ENCODE measurements at regions not wholly inside any gene's neighbourhood (a gene's known extent, or its start where the extent isn't known, plus 50 kb on each side); places are given as distances from the start of the nearest gene placed in this dataset.

DNA sequence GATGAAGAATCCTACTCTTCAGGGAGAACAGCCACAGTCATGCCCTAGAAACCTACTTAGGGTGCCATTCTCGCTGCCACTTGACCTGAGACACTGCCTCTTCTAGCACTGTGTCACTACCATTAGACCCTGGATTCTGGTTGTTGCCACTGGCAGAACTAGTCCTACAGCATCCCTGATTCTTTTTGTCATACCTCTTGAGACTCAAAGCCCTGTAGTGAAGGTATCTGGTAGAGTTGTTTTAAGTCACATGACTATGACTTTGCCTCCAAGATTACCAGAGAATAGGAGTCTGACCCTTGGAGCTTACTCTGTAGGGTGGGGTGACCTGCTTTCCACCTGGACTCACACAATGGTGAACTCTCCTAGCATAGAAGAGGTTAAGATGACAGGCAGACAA, 296.7 kb downstream of the TNS1 start:
- no peaks in the 10 kb centered on the region for H3K9me3 ChIP-seq (ENCODE audit: insufficient read depth, low read length)
- H3K27ac ChIP-seq (ENCODE audit: low read depth, low read length): no peak overlapping the region
- no peaks in the 10 kb centered on the region for H4K20me1 ChIP-seq (ENCODE audit: low read depth, low read length)
- H3K79me2 ChIP-seq (ENCODE audit: insufficient read depth, low read length): no peaks in the 10 kb centered on the region
- no peak overlapping the region for H3K4me3 ChIP-seq (ENCODE audit: insufficient read depth, low read length, poor library complexity, severe bottlenecking)
- H3K36me3 ChIP-seq (ENCODE audit: low read length): no peaks in the 10 kb centered on the region
- H3K27me3 ChIP-seq (ENCODE audit: low read length): no peaks in the 10 kb centered on the region
- H2AFZ ChIP-seq (ENCODE audit: low read depth, low read length, severe bottlenecking): no peak overlapping the region
- H3K9me2 ChIP-seq (replicated peaks; ENCODE audit: insufficient read depth, low read length): no peaks in the 10 kb centered on the region
- H3K9ac ChIP-seq (ENCODE audit: low read length): no peak overlapping the region
- TF ChIP-seq EZH2phosphoT487 (conservative IDR thresholded peaks at IDR 0.05; ENCODE audit: low read length): no peak
- TF ChIP-seq, protein P1, sequence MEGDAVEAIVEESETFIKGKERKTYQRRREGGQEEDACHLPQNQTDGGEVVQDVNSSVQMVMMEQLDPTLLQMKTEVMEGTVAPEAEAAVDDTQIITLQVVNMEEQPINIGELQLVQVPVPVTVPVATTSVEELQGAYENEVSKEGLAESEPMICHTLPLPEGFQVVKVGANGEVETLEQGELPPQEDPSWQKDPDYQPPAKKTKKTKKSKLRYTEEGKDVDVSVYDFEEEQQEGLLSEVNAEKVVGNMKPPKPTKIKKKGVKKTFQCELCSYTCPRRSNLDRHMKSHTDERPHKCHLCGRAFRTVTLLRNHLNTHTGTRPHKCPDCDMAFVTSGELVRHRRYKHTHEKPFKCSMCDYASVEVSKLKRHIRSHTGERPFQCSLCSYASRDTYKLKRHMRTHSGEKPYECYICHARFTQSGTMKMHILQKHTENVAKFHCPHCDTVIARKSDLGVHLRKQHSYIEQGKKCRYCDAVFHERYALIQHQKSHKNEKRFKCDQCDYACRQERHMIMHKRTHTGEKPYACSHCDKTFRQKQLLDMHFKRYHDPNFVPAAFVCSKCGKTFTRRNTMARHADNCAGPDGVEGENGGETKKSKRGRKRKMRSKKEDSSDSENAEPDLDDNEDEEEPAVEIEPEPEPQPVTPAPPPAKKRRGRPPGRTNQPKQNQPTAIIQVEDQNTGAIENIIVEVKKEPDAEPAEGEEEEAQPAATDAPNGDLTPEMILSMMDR (IDR thresholded peaks at IDR 0.05; ENCODE audit: insufficient read depth, low read length, poor library complexity, severe bottlenecking): no peak
- H3K4me2 ChIP-seq (ENCODE audit: low read depth, low read length, poor library complexity, severe bottlenecking): no peak overlapping the region
- H3F3A ChIP-seq (ENCODE audit: insufficient read depth): no peaks in the 10 kb centered on the region

DNA sequence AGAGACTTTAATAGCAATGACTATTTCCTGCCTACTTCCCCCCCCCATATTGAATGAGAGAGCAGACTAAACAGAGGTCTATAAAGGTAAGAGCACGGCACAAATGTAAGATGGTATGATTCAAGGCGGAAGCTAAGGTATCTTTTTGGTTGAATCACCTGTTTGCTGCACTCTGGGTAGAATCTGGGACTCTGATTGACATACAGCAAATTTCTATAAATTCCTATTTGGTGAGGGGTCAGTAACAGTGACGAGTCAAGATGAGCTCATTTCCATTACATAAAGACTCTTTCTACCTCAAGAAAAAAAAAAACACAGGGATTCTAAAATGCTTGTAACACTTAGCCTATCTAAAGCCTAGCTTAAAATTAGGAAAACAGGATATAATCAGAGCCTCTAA, 297.3 kb downstream of the TNS1 start:
- H2AFZ ChIP-seq (ENCODE audit: low read depth, low read length, severe bottlenecking): no peak overlapping the region
- no peaks in the 10 kb centered on the region for H3K36me3 ChIP-seq (ENCODE audit: low read length)
- H3K27ac ChIP-seq (ENCODE audit: low read depth, low read length): no peak overlapping the region
- H3F3A ChIP-seq (ENCODE audit: insufficient read depth): no peaks in the 10 kb centered on the region
- H3K27me3 ChIP-seq (ENCODE audit: low read length): no peaks in the 10 kb centered on the region
- no peaks in the 10 kb centered on the region for H3K9me2 ChIP-seq (replicated peaks; ENCODE audit: insufficient read depth, low read length)
- H3K79me2 ChIP-seq (ENCODE audit: insufficient read depth, low read length): no peaks in the 10 kb centered on the region
- no peak overlapping the region for H3K4me2 ChIP-seq (ENCODE audit: low read depth, low read length, poor library complexity, severe bottlenecking)
- H4K20me1 ChIP-seq (ENCODE audit: low read depth, low read length): no peaks in the 10 kb centered on the region
- TF ChIP-seq EZH2phosphoT487 (conservative IDR thresholded peaks at IDR 0.05; ENCODE audit: low read length): no peak
- TF ChIP-seq, protein P1 (IDR thresholded peaks at IDR 0.05; ENCODE audit: insufficient read depth, low read length, poor library complexity, severe bottlenecking): no peak
- H3K9me3 ChIP-seq (ENCODE audit: insufficient read depth, low read length): no peaks in the 10 kb centered on the region
- H3K4me3 ChIP-seq (ENCODE audit: insufficient read depth, low read length, poor library complexity, severe bottlenecking): no peak overlapping the region
- H3K9ac ChIP-seq (ENCODE audit: low read length): no peak overlapping the region

DNA sequence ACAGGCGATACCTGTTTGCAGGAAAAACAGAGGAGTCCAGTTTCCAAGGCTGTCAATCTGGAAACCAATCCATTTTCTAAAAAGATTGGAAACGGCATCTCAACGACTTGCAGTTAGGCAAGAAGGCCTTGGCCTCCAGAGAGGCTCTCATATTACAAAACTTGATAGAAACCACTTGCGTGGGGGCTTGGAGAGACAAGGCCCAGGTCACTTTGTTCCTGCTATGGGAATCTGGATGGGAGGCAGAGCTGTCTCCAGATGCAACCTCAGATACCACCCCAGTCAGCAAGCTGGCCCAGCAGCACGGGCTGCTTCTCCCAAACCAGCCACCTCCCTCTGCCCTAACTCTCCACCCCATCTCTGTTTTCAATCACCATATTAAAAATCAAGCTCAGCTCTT, 298.8 kb downstream of the TNS1 start:
- Histone ChIP-seq H3K4me2 (ENCODE audit: low read depth, low read length, poor library complexity, severe bottlenecking) (no peak overlapping the region), H4K20me1 (ENCODE audit: low read depth, low read length) (no peaks in the 10 kb centered on the region), H3K9me3 (ENCODE audit: insufficient read depth, low read length) (no peaks in the 10 kb centered on the region), H3K36me3 (ENCODE audit: low read length) (no peaks in the 10 kb centered on the region), H3F3A (ENCODE audit: insufficient read depth) (no peaks in the 10 kb centered on the region), H3K27me3 (ENCODE audit: low read length) (no peaks in the 10 kb centered on the region), H3K9ac (ENCODE audit: low read length) (no peak overlapping the region), H2AFZ (ENCODE audit: low read depth, low read length, severe bottlenecking) (no peak overlapping the region), H3K9me2 (replicated peaks; ENCODE audit: insufficient read depth, low read length) (no peaks in the 10 kb centered on the region), H3K79me2 (ENCODE audit: insufficient read depth, low read length) (no peaks in the 10 kb centered on the region), H3K27ac (ENCODE audit: low read depth, low read length) (no peak overlapping the region), H3K4me3 (ENCODE audit: insufficient read depth, low read length, poor library complexity, severe bottlenecking) (no peak overlapping the region)
- no peak for TF ChIP-seq EZH2phosphoT487 (conservative IDR thresholded peaks at IDR 0.05; ENCODE audit: low read length)
- TF ChIP-seq, protein P1 (IDR thresholded peaks at IDR 0.05; ENCODE audit: insufficient read depth, low read length, poor library complexity, severe bottlenecking): no peak

All from SU-DHL-6 (cell line).